ENCODE measurements at regions not wholly inside any gene's neighbourhood (a gene's known extent, or its start where the extent isn't known, plus 50 kb on each side); places are given as distances from the start of the nearest gene placed in this dataset.

- POLR2A ChIA-PET: no interaction called here
- H3K4me1 Mint-ChIP-seq (ENCODE audit: low read depth): no peaks in the 10 kb centered on the region
- H3K9me3 Mint-ChIP-seq (ENCODE audit: insufficient read depth): peaks cover 25% of the 10 kb centered on the region
- H3K4me3 Mint-ChIP-seq: no peak overlapping the region
- no peaks in the 10 kb centered on the region for H3K36me3 Mint-ChIP-seq (ENCODE audit: low read depth)
- H3K27ac Mint-ChIP-seq: no peak overlapping the region
- no peaks in the 10 kb centered on the region for H3K27me3 Mint-ChIP-seq (ENCODE audit: low read depth)
- CTCF ChIA-PET: no interaction called here
- no peak for DNase-seq
- no peak for ATAC-seq
Measured at GRCh38 chr5:166962461-166962860, 1329.0 kb upstream of the WWC1 start.

DNA sequence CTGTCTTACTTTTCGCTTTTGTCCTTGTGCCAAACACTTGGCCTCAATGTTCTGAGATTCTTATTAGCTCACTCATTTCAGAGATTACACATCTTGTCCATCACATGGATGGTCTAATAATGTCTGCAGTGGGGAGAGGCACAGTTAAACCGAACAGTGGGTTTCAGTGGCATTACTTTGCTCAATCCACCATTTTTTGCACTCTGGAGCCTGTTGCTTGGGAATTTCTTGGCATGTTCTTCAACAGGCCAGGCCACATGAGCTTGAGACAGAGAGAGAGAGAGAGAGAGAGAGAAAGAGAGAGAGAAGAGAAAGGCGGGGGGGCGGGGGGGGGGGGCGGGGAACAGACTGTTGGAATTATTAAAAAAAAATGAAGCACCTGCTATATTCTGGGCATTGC, 1327.8 kb upstream of the WWC1 start:
- Mint-ChIP-seq H3K9me3 (ENCODE audit: insufficient read depth) (peaks cover 25% of the 10 kb centered on the region), H3K27ac (no peak overlapping the region), H3K36me3 (ENCODE audit: low read depth) (no peaks in the 10 kb centered on the region), H3K4me1 (ENCODE audit: low read depth) (no peaks in the 10 kb centered on the region), H3K4me3 (no peak overlapping the region), H3K27me3 (ENCODE audit: low read depth) (no peaks in the 10 kb centered on the region)
- no peak for ATAC-seq
- CTCF ChIA-PET: no interaction called here
- POLR2A ChIA-PET: no interaction called here
- DNase-seq: no peak

DNA sequence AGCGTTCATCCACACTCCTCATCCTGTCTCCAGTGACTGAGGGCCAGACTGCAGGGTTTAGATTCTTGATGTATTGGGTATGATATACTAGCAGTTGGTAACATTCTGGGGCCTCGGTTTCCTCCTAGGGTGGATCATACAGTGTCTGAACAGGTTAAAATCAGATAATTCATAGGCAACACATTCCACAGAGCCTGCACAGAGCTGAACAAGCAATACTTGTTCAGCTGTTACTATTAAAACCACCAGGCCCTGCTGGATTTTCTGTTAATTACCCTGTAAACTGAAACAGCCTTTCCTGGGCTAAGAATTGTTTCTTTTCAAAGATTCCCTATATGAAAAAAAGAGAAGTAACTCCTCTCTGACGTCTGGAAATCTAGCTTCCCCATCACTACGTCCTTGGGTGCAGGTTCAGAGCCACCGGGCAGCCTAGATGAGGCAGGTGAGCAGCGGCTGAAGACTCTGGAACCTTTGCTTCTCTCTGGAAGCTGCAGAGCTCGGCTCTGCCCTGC, 1313.5 kb upstream of the WWC1 start:
- no peak overlapping the region for H3K4me3 Mint-ChIP-seq
- H3K27ac Mint-ChIP-seq: no peak overlapping the region
- no peaks in the 10 kb centered on the region for H3K4me1 Mint-ChIP-seq (ENCODE audit: low read depth)
- no peak for ATAC-seq
- no peaks in the 10 kb centered on the region for H3K9me3 Mint-ChIP-seq (ENCODE audit: insufficient read depth)
- POLR2A ChIA-PET: no interaction called here
- DNase-seq: no peak
- peaks cover 10% of the 10 kb centered on the region for H3K27me3 Mint-ChIP-seq (ENCODE audit: low read depth)
- no peaks in the 10 kb centered on the region for H3K36me3 Mint-ChIP-seq (ENCODE audit: low read depth)
- CTCF ChIA-PET: no interaction called here

GRCh38 chr5:166979307-166979895, 1312.0 kb upstream of the WWC1 start:
- CTCF ChIA-PET: no interaction called here
- POLR2A ChIA-PET: no interaction called here
- Mint-ChIP-seq H3K27me3 (ENCODE audit: low read depth) (peaks cover 10% of the 10 kb centered on the region), H3K4me3 (peak overlapping the region; percentile 2), H3K9me3 (ENCODE audit: insufficient read depth) (no peaks in the 10 kb centered on the region), H3K36me3 (ENCODE audit: low read depth) (no peaks in the 10 kb centered on the region), H3K27ac (no peak overlapping the region), H3K4me1 (ENCODE audit: low read depth) (no peaks in the 10 kb centered on the region)
- DNase-seq (no peak), ATAC-seq (no peak)

- Mint-ChIP-seq H3K36me3 (ENCODE audit: low read depth) (no peaks in the 10 kb centered on the region), H3K9me3 (ENCODE audit: insufficient read depth) (no peaks in the 10 kb centered on the region), H3K27me3 (ENCODE audit: low read depth) (peaks cover 10% of the 10 kb centered on the region), H3K27ac (no peak overlapping the region), H3K4me3 (no peak overlapping the region), H3K4me1 (ENCODE audit: low read depth) (no peaks in the 10 kb centered on the region)
- DNase-seq (no peak), ATAC-seq (no peak)
- POLR2A ChIA-PET: no interaction called here
- CTCF ChIA-PET: no interaction called here
Measured at GRCh38 chr5:166980666-166981065, 1310.8 kb upstream of the WWC1 start.

DNA sequence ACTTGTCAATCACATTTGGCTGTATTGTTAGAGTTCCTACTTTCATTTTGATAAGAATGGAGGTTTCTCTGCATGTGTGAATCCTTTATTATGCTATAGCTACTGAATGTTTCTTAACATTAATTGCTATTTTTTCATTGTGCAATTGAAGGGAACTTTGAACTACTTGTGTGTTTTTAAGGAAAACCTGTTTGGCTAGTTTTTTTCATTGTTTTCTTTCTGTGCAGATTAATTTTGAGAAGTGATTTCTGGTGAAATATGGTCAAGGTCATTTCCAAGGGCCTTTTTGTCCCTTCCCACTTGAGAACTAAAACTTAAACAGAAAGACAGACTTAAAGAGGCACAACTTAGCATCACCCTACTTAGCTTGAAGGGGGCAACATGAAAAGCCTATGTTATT, 1309.2 kb upstream of the WWC1 start:
- H3K27ac Mint-ChIP-seq: no peak overlapping the region
- no peaks in the 10 kb centered on the region for H3K9me3 Mint-ChIP-seq (ENCODE audit: insufficient read depth)
- ATAC-seq (no peak), DNase-seq (no peak)
- peaks cover 10% of the 10 kb centered on the region for H3K27me3 Mint-ChIP-seq (ENCODE audit: low read depth)
- CTCF ChIA-PET: no interaction called here
- H3K4me1 Mint-ChIP-seq (ENCODE audit: low read depth): no peaks in the 10 kb centered on the region
- POLR2A ChIA-PET: no interaction called here
- H3K36me3 Mint-ChIP-seq (ENCODE audit: low read depth): no peaks in the 10 kb centered on the region
- no peak overlapping the region for H3K4me3 Mint-ChIP-seq

DNA sequence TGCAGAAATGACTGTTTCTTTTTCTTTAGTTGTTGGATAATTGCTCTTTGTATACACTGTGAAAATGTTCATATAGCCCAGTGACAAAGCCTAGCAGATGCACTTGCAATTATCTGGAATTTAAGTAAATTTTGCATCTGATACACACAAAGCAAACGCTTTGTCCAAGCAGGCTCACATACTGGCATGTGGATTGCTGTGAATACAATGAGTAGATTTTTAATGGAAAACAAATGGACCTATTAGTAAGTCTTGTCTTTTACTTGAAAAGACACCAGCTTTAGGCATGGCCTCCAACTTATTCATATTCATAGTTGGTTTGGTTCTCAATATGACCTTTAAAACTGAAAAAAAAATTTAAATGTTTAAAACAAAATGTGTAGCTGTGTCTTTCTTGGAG, 1299.8 kb upstream of the WWC1 start:
- ATAC-seq (no peak), DNase-seq (no peak)
- Mint-ChIP-seq H3K4me1 (ENCODE audit: low read depth) (no peaks in the 10 kb centered on the region), H3K36me3 (ENCODE audit: low read depth) (no peaks in the 10 kb centered on the region), H3K4me3 (no peak overlapping the region), H3K9me3 (ENCODE audit: insufficient read depth) (no peaks in the 10 kb centered on the region), H3K27me3 (ENCODE audit: low read depth) (no peaks in the 10 kb centered on the region), H3K27ac (no peak overlapping the region)
- ChIA-PET POLR2A (no interaction called here), CTCF (no interaction called here)

DNA sequence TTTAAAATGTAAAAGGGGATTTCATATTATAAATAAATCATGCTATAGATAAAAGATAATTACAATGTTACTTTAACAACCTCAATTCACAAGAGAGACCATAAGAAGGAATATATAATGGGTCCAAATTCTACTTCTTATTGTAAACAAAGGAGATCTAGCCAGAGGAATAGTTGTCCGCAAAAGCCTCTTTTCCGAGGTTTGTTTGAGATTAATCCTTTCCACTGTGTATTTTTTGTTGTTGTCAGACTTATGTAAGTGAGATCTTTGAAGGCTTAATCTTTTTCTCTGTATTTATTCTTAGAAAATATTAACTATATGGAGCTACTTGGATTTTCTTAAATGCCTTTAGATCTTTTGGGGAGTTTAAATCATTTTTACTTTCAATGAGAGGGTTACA, 1299.3 kb upstream of the WWC1 start:
- DNase-seq (no peak), ATAC-seq (no peak)
- Mint-ChIP-seq H3K27ac (no peak overlapping the region), H3K9me3 (ENCODE audit: insufficient read depth) (no peaks in the 10 kb centered on the region), H3K36me3 (ENCODE audit: low read depth) (no peaks in the 10 kb centered on the region), H3K27me3 (ENCODE audit: low read depth) (no peaks in the 10 kb centered on the region), H3K4me3 (no peak overlapping the region), H3K4me1 (ENCODE audit: low read depth) (no peaks in the 10 kb centered on the region)
- POLR2A ChIA-PET: no interaction called here
- CTCF ChIA-PET: no interaction called here

- ChIA-PET POLR2A (no interaction called here), CTCF (no interaction called here)
- Mint-ChIP-seq H3K9me3 (ENCODE audit: insufficient read depth) (no peaks in the 10 kb centered on the region), H3K4me3 (no peak overlapping the region), H3K36me3 (ENCODE audit: low read depth) (no peaks in the 10 kb centered on the region), H3K27ac (no peak overlapping the region), H3K27me3 (ENCODE audit: low read depth) (no peaks in the 10 kb centered on the region), H3K4me1 (ENCODE audit: low read depth) (no peaks in the 10 kb centered on the region)
- no peak for ATAC-seq
- no peak for DNase-seq
Measured at GRCh38 chr5:166992874-166993722, 1298.3 kb upstream of the WWC1 start.

DNA sequence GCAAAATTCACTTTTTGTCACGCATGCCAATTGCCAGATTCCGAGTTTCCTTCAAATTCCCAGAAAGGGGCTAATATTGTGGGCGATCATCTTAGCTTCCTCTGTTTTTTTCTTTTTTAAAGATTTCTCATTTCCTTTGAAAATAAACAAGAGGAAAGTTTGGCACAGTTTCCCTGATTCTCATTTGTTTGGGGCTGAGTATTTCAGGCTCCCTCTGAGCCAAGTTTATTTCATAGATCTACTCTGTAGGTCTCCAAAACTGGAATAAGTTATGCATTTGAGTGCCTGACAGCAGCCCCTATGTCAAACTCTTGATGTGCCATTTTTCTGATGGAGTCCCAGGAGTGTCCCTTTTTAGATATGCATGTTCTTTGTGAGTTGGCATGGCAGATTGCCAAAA, 1297.2 kb upstream of the WWC1 start:
- CTCF ChIA-PET: no interaction called here
- no peaks in the 10 kb centered on the region for H3K36me3 Mint-ChIP-seq (ENCODE audit: low read depth)
- no peak for ATAC-seq
- H3K4me1 Mint-ChIP-seq (ENCODE audit: low read depth): no peaks in the 10 kb centered on the region
- H3K27me3 Mint-ChIP-seq (ENCODE audit: low read depth): no peaks in the 10 kb centered on the region
- H3K27ac Mint-ChIP-seq: no peak overlapping the region
- POLR2A ChIA-PET: no interaction called here
- no peaks in the 10 kb centered on the region for H3K9me3 Mint-ChIP-seq (ENCODE audit: insufficient read depth)
- H3K4me3 Mint-ChIP-seq: no peak overlapping the region
- DNase-seq: no peak

GRCh38 chr5:167001246-167001645, 1290.2 kb upstream of the WWC1 start:
- no peaks in the 10 kb centered on the region for H3K27me3 Mint-ChIP-seq (ENCODE audit: low read depth)
- ATAC-seq (no peak), DNase-seq (no peak)
- H3K9me3 Mint-ChIP-seq (ENCODE audit: insufficient read depth): no peaks in the 10 kb centered on the region
- H3K27ac Mint-ChIP-seq: no peak overlapping the region
- ChIA-PET POLR2A (no interaction called here), CTCF (no interaction called here)
- H3K4me1 Mint-ChIP-seq (ENCODE audit: low read depth): no peaks in the 10 kb centered on the region
- H3K4me3 Mint-ChIP-seq: no peak overlapping the region
- no peaks in the 10 kb centered on the region for H3K36me3 Mint-ChIP-seq (ENCODE audit: low read depth)

DNA sequence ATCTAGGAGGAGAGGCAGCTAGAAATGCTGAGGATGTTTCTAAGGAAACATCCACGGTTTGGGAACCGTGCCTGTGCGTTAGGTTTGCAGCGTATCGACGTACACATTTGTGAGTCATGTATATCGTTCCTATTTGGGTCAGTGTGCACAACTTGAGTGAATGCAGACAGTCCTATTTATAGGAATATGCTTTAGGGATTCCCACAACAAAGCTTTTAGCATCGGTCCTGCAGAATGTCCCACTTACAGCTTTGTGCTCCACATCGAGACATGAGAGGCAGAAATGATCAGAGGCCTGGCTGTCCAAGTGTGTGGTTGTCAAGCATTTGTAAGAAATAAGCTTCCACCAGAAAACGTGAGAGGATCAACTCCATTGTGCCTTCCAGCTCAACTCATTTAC, 1282.7 kb upstream of the WWC1 start:
- POLR2A ChIA-PET: no interaction called here
- H3K27me3 Mint-ChIP-seq (ENCODE audit: low read depth): no peaks in the 10 kb centered on the region
- CTCF ChIA-PET: no interaction called here
- H3K4me3 Mint-ChIP-seq: no peak overlapping the region
- no peaks in the 10 kb centered on the region for H3K4me1 Mint-ChIP-seq (ENCODE audit: low read depth)
- H3K27ac Mint-ChIP-seq: no peak overlapping the region
- peaks cover 6% of the 10 kb centered on the region for H3K9me3 Mint-ChIP-seq (ENCODE audit: insufficient read depth)
- DNase-seq: no peak
- no peak for ATAC-seq
- H3K36me3 Mint-ChIP-seq (ENCODE audit: low read depth): no peaks in the 10 kb centered on the region

GRCh38 chr5:167011196-167011595, 1280.2 kb upstream of the WWC1 start:
- no peaks in the 10 kb centered on the region for H3K27me3 Mint-ChIP-seq (ENCODE audit: low read depth)
- no peaks in the 10 kb centered on the region for H3K36me3 Mint-ChIP-seq (ENCODE audit: low read depth)
- CTCF ChIA-PET: no interaction called here
- no peak overlapping the region for H3K27ac Mint-ChIP-seq
- POLR2A ChIA-PET: no interaction called here
- H3K4me3 Mint-ChIP-seq: no peak overlapping the region
- no peaks in the 10 kb centered on the region for H3K4me1 Mint-ChIP-seq (ENCODE audit: low read depth)
- ATAC-seq (no peak), DNase-seq (no peak)
- peaks cover 6% of the 10 kb centered on the region for H3K9me3 Mint-ChIP-seq (ENCODE audit: insufficient read depth)

Measured in activated CD8-positive, alpha-beta T cell treated with anti-CD3 and anti-CD28 coated beads, Interleukin-2, amount 10 ng/mL, durations not matched to agents 7 days and 5 days (primary cell).